HG02943 (cell line): ENCODE measurements at regions not wholly inside any gene's neighbourhood (a gene's known extent, or its start where the extent isn't known, plus 50 kb on each side); places are given as distances from the start of the nearest gene placed in this dataset.

Source experiments
- ATAC-seq: cut with Tn5 transposase; IDR thresholded peaks from one replicate; pipeline ENCODE4 v1.9.1; 2021; ENCODE audit warnings: mild to moderate bottlenecking, low read depth, moderate library complexity; ENCODE audit not compliant: unreplicated experiment

DNA sequence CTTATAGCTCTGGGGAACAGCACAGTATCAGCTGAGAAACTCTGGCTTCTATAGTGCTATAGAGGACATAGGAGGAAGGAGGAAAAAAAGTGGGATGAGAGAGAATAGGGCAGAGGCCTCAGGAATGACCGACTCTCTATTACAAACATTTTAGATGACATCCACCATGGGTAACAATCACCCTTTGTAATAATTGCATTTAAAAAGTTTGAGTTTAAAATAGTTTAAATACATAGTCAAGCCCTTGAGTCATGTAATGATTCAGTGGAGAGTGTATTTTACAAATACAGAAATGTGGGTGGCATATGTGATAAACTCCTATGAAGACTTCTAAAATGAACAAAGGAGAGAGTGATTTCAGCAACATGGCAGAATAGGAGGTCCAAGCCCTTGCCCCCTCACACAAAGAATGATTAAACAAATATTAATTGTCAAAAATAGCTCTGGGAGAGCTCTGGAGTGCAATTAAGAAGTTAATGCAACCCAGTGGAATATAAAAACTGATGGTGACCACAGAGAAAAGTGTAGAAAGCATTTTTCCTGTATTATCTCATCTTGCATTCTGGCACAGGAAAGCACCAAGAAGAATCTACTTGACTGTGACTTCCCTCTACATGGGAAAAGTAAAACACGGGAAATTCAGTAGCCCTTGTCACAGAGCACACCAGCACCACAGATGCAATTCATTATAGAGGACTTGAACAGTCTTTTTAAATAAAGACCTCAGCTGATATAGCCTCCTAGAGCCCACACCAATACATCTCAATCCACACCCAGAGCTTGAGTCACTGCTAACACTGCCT lies 569.0 kb upstream of the SORCS1 start:
- no peak for ATAC-seq

- ATAC-seq = no peak
These were observed 567.5 kb upstream of the SORCS1 start for GRCh38 chr10:107732045-107732444.

GRCh38 chr10:107728807-107729206 lies 564.3 kb upstream of the SORCS1 start:
- peak; percentile 95 for ATAC-seq

GRCh38 chr10:107727767-107728317 lies 563.3 kb upstream of the SORCS1 start:
- no peak for ATAC-seq

DNA sequence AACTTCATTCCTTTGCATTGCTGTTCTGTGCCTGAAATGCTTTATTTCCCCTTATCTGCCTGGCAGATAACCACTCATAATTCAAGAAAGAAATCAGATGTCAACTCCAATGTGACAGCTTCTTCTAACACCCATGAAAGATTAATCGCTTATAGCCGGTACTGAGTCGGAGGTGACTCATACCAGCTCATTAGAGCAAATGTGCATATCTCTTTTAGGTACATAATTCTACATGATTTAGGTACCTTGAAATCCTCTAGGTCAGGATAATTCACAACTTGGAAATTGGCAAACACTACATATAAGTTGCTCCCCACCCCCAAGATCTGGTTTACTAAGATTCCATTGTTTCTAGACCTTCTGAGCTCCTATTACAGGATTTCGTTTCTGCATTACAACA lies 554.4 kb upstream of the SORCS1 start:
- no peak for ATAC-seq

DNA sequence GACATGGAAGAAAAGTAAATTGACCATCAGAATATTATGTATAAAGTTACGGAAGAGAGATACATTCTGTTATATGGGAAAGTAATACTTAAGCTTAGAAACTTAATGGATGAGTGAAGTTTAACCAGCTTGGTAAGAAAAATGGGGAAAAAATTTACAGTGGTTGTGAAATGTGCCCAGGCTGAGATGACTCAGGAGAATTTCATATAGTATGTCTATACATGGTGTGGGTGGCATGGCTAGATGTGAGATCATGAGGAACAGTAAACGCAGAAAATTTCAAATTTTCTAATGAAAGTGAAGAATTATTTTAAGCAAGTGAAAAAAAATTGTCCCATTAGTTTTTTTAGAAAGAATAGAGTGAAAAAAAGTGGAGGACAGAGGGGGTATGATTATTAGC lies 552.5 kb upstream of the SORCS1 start:
- ATAC-seq = no peak

GRCh38 chr10:107715565-107715964 lies 551.1 kb upstream of the SORCS1 start:
- no peak for ATAC-seq

GRCh38 chr10:107708981-107709380 lies 544.5 kb upstream of the SORCS1 start:
- ATAC-seq = no peak

- no peak for ATAC-seq
These were observed 541.7 kb upstream of the SORCS1 start for GRCh38 chr10:107706096-107706725.

GRCh38 chr10:107701943-107702342 lies 537.4 kb upstream of the SORCS1 start:
- ATAC-seq = no peak

DNA sequence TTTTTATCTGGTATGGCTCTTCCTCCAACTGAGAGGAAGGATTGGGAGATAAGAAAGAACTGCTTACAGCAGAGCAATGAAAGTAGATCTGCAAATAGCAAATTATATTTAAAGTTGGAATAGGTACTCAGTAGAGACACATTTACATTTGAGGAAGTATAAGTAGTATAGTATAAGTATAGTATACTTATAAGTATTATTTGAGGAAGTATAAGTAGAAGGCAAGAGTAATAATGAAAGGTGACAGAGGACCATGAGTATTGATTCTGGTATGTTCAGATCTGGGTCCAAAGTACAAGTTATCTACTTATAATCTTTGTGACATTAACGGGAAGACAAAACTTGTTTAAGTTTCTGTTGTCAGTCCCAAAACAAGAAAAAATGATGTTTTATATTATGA lies 527.6 kb upstream of the SORCS1 start:
- no peak for ATAC-seq

DNA sequence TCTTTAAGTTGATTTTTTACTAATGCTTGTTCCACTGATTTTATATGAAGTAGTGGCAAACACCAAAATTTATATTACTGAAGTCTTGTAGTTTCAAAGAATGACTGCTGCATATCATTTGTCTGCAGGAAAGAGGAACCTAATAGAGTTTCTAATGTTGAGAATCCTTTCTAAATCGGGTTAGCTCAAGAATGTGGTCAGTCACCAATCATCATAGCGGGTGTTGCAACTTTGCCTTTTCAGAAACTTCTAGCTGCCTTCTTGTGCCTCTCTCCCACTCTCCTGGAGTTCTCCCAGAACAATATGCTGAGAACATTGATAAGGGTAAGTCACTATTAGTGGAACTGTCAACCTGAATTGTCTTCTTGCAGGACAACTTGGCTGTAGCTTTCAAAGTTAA lies 524.8 kb upstream of the SORCS1 start:
- ATAC-seq = no peak

GRCh38 chr10:107687701-107688100 lies 523.2 kb upstream of the SORCS1 start:
- no peak for ATAC-seq

DNA sequence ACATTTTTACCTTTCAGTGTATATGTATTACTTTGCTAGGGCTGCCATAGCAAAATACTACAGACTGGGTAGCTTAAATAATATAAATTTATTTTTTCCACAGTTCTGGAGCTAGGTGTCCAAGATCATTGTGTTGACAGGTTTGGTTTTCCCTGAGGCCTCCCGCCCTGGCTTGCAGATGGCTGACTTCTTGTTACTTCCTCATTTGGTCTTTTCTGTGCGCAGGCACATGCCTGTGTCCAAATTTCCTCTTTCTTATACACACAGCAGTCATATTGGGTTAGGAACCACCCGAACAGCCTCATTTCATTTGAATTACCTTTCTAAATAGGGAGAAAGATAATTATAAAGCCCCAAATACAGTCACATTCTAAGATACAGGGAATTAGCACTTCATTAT lies 521.6 kb upstream of the SORCS1 start:
- ATAC-seq = no peak

DNA sequence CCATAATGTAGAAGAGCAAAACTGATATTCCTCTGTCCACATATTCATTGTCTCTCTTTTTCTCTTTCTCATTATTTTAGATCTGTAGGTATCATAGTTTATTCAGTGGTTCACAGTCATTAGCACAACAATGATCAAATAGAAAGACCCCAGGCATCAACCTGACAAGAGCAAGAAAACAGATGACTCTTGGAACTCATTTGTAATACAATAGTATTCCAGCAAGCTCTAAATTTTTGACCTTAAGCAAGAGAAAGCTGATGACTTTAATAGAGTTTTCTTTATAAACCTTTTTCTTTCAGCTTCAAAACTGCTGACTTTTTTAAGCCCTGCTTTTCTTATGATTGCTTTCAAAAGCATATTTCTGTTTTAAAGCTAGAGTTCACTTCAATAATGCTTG lies 507.5 kb upstream of the SORCS1 start:
- no peak for ATAC-seq

DNA sequence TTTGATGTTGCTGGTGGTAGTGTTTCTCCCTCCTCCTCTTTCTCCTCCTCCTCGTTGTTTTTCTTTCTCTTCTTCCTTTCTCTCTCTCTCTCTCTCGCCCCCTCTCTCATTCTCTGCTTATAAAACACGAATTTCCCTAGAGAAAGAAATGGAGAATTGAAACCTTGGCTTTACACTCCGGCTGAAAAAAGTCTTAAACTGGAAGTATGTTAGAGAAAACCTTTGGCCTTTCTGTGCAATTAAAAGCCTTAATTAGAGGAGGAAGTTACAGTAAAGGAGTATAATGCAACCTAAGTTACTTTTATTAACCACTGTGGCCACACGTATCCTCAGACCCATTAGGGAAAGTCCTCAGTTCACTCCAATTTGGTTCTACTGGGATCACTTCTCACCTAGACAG lies 501.7 kb upstream of the SORCS1 start:
- no peak for ATAC-seq

DNA sequence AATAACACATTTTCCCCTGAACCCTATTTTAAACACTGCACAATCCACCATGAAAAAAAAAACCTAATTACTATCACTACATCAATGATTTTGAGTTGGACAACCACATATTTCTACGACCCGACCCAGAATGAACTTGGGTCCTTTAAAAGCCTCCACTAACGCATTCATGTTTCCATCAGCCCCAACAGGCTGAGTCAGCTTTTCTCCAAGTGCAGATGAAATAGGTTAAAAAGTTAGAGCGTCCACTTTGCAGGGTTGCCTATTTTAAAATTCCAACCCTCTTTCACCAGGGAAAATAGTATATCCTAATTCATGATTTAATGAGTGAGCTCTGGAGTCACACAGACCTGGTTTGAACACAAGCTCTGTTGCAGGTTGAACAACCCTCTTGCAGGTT lies 501.0 kb upstream of the SORCS1 start:
- ATAC-seq = no peak

DNA sequence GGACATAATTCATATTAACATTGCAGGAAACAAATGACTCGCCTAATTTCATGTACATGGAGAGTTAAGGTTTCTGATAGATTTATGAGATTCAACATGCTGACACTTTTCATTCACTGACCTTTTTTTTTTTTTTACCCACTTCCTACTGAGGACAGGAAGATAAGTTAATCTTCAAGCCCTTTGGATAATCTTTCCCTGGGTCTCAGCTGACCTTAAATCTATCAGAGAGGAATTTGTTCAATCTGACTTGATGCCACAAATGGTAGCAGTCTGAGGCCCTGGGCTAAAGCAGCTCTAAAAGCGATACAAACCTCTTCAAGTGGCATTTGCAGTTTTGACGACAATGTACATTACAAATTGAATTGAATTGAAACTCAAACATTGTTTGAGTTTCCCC lies 493.3 kb upstream of the SORCS1 start:
- ATAC-seq = no peak

DNA sequence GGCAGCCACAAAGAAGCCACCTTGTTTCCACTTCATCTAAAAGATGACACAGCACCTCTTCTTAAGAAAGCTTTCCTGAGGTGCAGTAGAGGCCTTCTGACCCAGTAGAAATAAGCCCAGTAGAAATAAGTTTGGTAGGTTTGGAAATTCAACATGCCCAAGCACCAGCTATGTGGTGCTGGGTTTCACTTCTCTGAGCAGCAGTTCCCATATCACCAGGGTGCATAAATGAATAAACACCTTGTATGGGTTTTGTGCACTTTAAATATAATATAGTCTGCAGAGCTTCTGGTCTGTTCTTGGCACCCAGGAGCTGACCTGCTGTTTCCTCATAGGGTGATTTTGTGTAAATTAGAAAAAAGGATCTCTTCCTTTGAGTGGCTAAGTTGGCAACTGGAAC lies 492.4 kb upstream of the SORCS1 start:
- no peak for ATAC-seq

- peak; percentile 69 for ATAC-seq
These were observed 489.4 kb upstream of the SORCS1 start for GRCh38 chr10:107653832-107654287.

DNA sequence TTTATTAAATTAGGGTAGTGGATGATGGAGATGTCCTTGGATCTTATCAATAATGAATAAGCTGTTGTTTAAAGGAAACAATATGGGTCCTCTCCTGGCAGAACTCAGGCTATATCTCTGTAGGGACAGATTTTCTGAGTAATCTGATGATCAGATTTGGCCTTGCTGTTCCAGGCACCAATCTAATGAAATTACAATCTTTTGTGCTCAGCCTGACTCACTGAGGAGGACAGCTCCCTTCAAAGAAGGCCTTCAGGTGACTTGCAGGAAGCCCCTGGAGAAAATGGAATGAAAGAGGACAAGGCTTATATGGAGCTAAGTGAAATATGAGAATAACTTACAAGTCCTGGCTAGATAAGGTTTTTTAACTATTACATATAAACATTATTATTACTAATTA lies 486.4 kb upstream of the SORCS1 start:
- ATAC-seq = no peak

- ATAC-seq = no peak
These were observed 484.7 kb upstream of the SORCS1 start for GRCh38 chr10:107649249-107649648.
